Adrenal gland (tissue), 9 donors: ENCODE measurements at regions not wholly inside any gene's neighbourhood (a gene's known extent, or its start where the extent isn't known, plus 50 kb on each side); places are given as distances from the start of the nearest gene placed in this dataset.

ENCODE experiments used
- DNase-seq, 7 donors: peaks; one replicate each; pipeline ENCODE4 v3.0.0-alpha.2; 2019 to 2020
- H3K27ac ChIP-seq, 5 donors: fragments of 200-600 bp; sonication (generic) in 4 of 5; 1 replicate in 3 of 5; 2 replicates in 2 of 5; pipeline versions ENCODE4 v1.5.1 to v1.8.0; 2016 to 2020; ENCODE audit warnings: mild to moderate bottlenecking in 1 of 5
- H3K27me3 ChIP-seq: fragments of 200-600 bp; 2 replicates; pipeline ENCODE4 v1.8.0; 2021
- H3K36me3 ChIP-seq, 2 donors: fragments of 200-600 bp; replicated peaks in 1 of 2; 1 replicate in 1 of 2; 2 replicates in 1 of 2; pipeline versions ENCODE4 v1.5.1 to v1.8.0; 2018 to 2022
- H3K4me1 ChIP-seq, 2 donors: fragments of 200-600 bp; replicated peaks in 1 of 2; 1 replicate in 1 of 2; 2 replicates in 1 of 2; pipeline versions ENCODE4 v1.5.1 to v1.8.0; 2018 to 2021
- H3K4me3 ChIP-seq, 4 donors: fragments of 200-600 bp; sonication (generic) in 3 of 4; one replicate each; pipeline ENCODE4 v1.5.1; 2016 to 2018
- H3K9me3 ChIP-seq, 3 donors: fragments of 200-600 bp; sonication (generic) in 1 of 3; replicated peaks in 1 of 3; 1 replicate in 2 of 3; 2 replicates in 1 of 3; pipeline versions ENCODE4 v1.5.1 to v1.8.0; 2016 to 2021
- CTCF ChIP-seq, 6 experiments: fragments of 450-650 bp in 4 of 6; fragments of 200-600 bp in 2 of 6; sonication (generic) in 1 of 6; IDR thresholded peaks; 1 replicate in 5 of 6; 2 replicates in 1 of 6; pipeline versions ENCODE4 v1.5.1 to v1.8.0; 2016 to 2021; ENCODE audit warnings: antibody characterized with exemption in 6 of 6, mild to moderate bottlenecking in 2 of 6, moderate library complexity in 1 of 6
- POLR2A ChIP-seq, 2 donors: fragments of 450-650 bp; IDR thresholded peaks; one replicate each; pipeline ENCODE4 v1.6.1; 2017; ENCODE audit warnings: antibody characterized with exemption in 2 of 2, mild to moderate bottlenecking in 2 of 2, moderate library complexity in 1 of 2
- WGBS, 4 donors: extraction: QIAGEN DNeasy Blood & Tissue Kit in 2 of 4; methylation state at CpG; one replicate each; pipeline versions ENCODE4 v1.1.5 to v1.1.7; 2013 to 2017; 5-methylcytosine and 5-hydroxymethylcytosine counted together
- intact Hi-C, 2 donors: fragments of 100-400 bp; cut with DNase I; formaldehyde crosslinking; loops; one replicate each; pipeline versions ENCODE4 v1.14.1 to v1.15.0; 2022 to 2023
- donor health status: healthy with polysubstance abuse.
- donor health status: Bipolar disorder and iron deficiency.
- donor health status: DM: yes; HTN: yes; CAD: no.
- donor health status: DM: no; HTN: no; CAD: no.
- donor health status: DM: no; HTN: no; CAD: no.

- H3K9me3 ChIP-seq: no peaks in the 10 kb centered on the region
- no peaks in the 10 kb centered on the region for H3K36me3 ChIP-seq
- no peak overlapping the region for H3K4me3 ChIP-seq
- no peaks in the 10 kb centered on the region for H3K4me1 ChIP-seq
- DNase-seq: no peak
- TF ChIP-seq POLR2A (IDR thresholded peaks at IDR 0.05) (no peak), CTCF (IDR thresholded peaks at IDR 0.05) (no peak)
- H3K27ac ChIP-seq: no peak overlapping the region
- WGBS, 4 donors: 78 to 92% (median 82%) methylated on average over 4 of the region's 4 CpGs
- H3K27me3 ChIP-seq: no peaks in the 10 kb centered on the region
- intact Hi-C loops: no loop called here
Measured at GRCh38 chr4:25559508-25559907, 96.1 kb upstream of the SLC34A2 start.

GRCh38 chr4:25560605-25561004 is 95.0 kb upstream of the SLC34A2 start:
- H3K4me1 ChIP-seq: no peaks in the 10 kb centered on the region
- 65 to 70% (median 68%) methylated on average over 8 of the region's 8 CpGs for WGBS, 4 donors

GRCh38 chr4:25563071-25563564 is 92.5 kb upstream of the SLC34A2 start:
- H3K4me1 ChIP-seq: no peaks in the 10 kb centered on the region
- intact Hi-C loops: no loop called here
- no peak overlapping the region for H3K27ac ChIP-seq
- no peaks in the 10 kb centered on the region for H3K9me3 ChIP-seq
- H3K4me3 ChIP-seq: no peak overlapping the region
- no peaks in the 10 kb centered on the region for H3K27me3 ChIP-seq
- H3K36me3 ChIP-seq: no peaks in the 10 kb centered on the region
- no peak for TF ChIP-seq CTCF (IDR thresholded peaks at IDR 0.05)
- no peak for TF ChIP-seq POLR2A (IDR thresholded peaks at IDR 0.05)
- WGBS, 4 donors: 69 to 81% (median 80%) methylated on average over 6 to 8 of the region's 8 CpGs
- DNase-seq: no peak

More at GRCh38 chr4:25560605-25561004, 95.0 kb upstream of the SLC34A2 start:
- no peak overlapping the region for H3K4me3 ChIP-seq
- no peaks in the 10 kb centered on the region for H3K36me3 ChIP-seq
- H3K9me3 ChIP-seq: no peaks in the 10 kb centered on the region
- no peaks in the 10 kb centered on the region for H3K27me3 ChIP-seq
- intact Hi-C loops: no loop called here
- no peak for DNase-seq
- H3K27ac ChIP-seq: no peak overlapping the region
- no peak for TF ChIP-seq CTCF (IDR thresholded peaks at IDR 0.05)
- no peak for TF ChIP-seq POLR2A (IDR thresholded peaks at IDR 0.05)

- no peak for DNase-seq
- H3K9me3 ChIP-seq: no peaks in the 10 kb centered on the region
- intact Hi-C loops: no loop called here
- H3K36me3 ChIP-seq: no peaks in the 10 kb centered on the region
- no peaks in the 10 kb centered on the region for H3K27me3 ChIP-seq
- H3K4me1 ChIP-seq: no peaks in the 10 kb centered on the region
- no peak overlapping the region for H3K27ac ChIP-seq
- 83 to 89% (median 87%) methylated on average over 12 of the region's 12 CpGs for WGBS, 4 donors
- no peak overlapping the region for H3K4me3 ChIP-seq
- TF ChIP-seq CTCF (IDR thresholded peaks at IDR 0.05) (no peak), POLR2A (IDR thresholded peaks at IDR 0.05) (no peak)
Measured at GRCh38 chr4:25564836-25565235, 90.8 kb upstream of the SLC34A2 start.
